ENCODE measurements at regions not wholly inside any gene's neighbourhood (a gene's known extent, or its start where the extent isn't known, plus 50 kb on each side); places are given as distances from the start of the nearest gene placed in this dataset.

DNA sequence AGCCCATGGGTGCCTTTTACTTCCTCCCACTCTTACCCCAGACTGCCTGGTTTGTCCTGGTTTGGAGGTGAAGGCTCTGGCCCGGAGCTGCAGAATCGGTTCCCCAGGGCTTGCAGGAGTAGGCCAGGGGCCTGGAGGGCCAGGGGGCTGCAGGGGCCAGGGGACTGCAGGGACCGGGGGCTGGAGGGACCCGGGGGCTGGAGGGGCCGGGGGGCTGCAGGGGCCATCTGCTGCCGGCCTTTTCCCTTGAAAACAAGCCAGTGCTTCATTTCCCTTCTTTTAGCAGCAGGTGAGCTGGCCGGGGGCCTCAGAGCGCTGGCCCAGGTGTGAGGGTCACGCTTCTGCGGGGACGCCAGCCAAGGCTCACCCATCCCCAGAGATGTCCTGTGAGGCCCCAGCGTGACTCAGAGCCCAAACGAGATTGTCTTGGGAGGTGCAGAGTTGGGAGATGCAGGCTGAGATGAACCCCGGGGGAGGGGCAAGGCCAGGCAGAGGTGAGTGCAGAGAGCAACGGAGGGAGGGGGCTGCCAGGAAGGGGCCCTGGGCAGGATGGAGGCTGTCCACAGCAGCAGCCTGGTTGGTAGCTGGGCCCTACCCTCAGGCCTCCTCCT, 154.9 kb downstream of the KIF26A start:
- H3K27ac ChIP-seq (ENCODE audit: low read length): no peak overlapping the region
- H3K27me3 ChIP-seq (ENCODE audit: control insufficient read depth, insufficient read depth, low read length): no peaks in the 10 kb centered on the region
- peaks cover 12% of the 10 kb centered on the region for H3K4me1 ChIP-seq (ENCODE audit: control insufficient read depth, insufficient read depth, low read length)
- H3K4me3 ChIP-seq (ENCODE audit: low read length): no peak overlapping the region
- no CpG with 5 or more reads among the region's 15 CpGs for WGBS (ENCODE audit: insufficient coverage, insufficient read length)
- no peaks in the 10 kb centered on the region for H3K9me3 ChIP-seq (ENCODE audit: control insufficient read depth, insufficient read depth, low read length)
- no peaks in the 10 kb centered on the region for H3K36me3 ChIP-seq (ENCODE audit: control insufficient read depth, insufficient read depth, low read length)
- no peak for DNase-seq (ENCODE audit: low read depth, low spot score)

GRCh38 chr14:104293851-104294627, 155.7 kb downstream of the KIF26A start:
- no peak for DNase-seq (ENCODE audit: low read depth, low spot score)
- H3K27ac ChIP-seq (ENCODE audit: low read length): no peak overlapping the region
- H3K9me3 ChIP-seq (ENCODE audit: control insufficient read depth, insufficient read depth, low read length): no peaks in the 10 kb centered on the region
- H3K4me3 ChIP-seq (ENCODE audit: low read length): no peak overlapping the region
- no peaks in the 10 kb centered on the region for H3K36me3 ChIP-seq (ENCODE audit: control insufficient read depth, insufficient read depth, low read length)
- H3K27me3 ChIP-seq (ENCODE audit: control insufficient read depth, insufficient read depth, low read length): no peaks in the 10 kb centered on the region
- WGBS (ENCODE audit: insufficient coverage, insufficient read length): no CpG with 5 or more reads among the region's 18 CpGs
- H3K4me1 ChIP-seq (ENCODE audit: control insufficient read depth, insufficient read depth, low read length): peaks cover 11% of the 10 kb centered on the region

GRCh38 chr14:104294628-104294982, 156.2 kb downstream of the KIF26A start:
- no peaks in the 10 kb centered on the region for H3K36me3 ChIP-seq (ENCODE audit: control insufficient read depth, insufficient read depth, low read length)
- H3K4me1 ChIP-seq (ENCODE audit: control insufficient read depth, insufficient read depth, low read length): peaks cover 11% of the 10 kb centered on the region
- no peak overlapping the region for H3K27ac ChIP-seq (ENCODE audit: low read length)
- no peak overlapping the region for H3K4me3 ChIP-seq (ENCODE audit: low read length)
- H3K9me3 ChIP-seq (ENCODE audit: control insufficient read depth, insufficient read depth, low read length): no peaks in the 10 kb centered on the region
- H3K27me3 ChIP-seq (ENCODE audit: control insufficient read depth, insufficient read depth, low read length): no peaks in the 10 kb centered on the region
- no CpG with 5 or more reads among the region's 11 CpGs for WGBS (ENCODE audit: insufficient coverage, insufficient read length)
- no peak for DNase-seq (ENCODE audit: low read depth, low spot score)

DNA sequence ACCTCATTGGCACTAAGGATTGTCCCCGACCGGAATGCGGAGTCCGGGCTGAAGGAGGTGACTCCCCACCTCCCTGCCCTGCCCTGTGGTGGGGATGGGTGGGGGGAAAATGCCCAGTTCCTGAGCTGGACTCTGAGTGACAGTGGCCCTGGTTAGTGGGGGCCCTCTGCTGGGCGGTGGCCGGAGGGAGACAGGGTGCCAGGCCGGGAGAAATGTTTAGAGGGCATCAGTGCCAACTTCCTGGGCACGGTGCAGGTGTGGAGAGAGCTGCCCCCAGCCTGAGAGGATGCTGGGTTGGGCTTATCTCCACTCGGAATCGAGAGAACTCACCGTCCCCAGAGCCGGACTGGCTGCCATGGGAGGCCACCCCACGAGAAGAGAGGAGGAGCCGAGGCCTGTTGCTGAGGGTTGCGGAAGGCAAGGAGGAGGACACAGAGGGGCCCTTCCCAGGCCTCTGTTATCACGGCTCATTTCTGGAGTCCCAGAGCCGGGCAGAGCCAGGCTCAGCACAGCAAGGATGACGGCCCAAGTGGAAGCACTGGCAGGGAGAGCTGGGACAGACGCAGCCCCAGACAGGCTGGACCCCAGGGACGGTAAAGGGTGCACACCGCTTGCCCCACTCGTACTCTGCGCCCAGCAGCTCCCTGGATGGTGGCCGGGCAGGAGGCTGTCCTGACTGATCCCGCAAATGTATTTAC, 156.7 kb downstream of the KIF26A start:
- H3K36me3 ChIP-seq (ENCODE audit: control insufficient read depth, insufficient read depth, low read length): no peaks in the 10 kb centered on the region

GRCh38 chr14:104295681-104296387, 157.4 kb downstream of the KIF26A start:
- Histone ChIP-seq H3K27me3 (ENCODE audit: control insufficient read depth, insufficient read depth, low read length) (no peaks in the 10 kb centered on the region), H3K4me3 (ENCODE audit: low read length) (no peak overlapping the region), H3K9me3 (ENCODE audit: control insufficient read depth, insufficient read depth, low read length) (no peaks in the 10 kb centered on the region), H3K36me3 (ENCODE audit: control insufficient read depth, insufficient read depth, low read length) (no peaks in the 10 kb centered on the region), H3K27ac (ENCODE audit: low read length) (no peak overlapping the region), H3K4me1 (ENCODE audit: control insufficient read depth, insufficient read depth, low read length) (peaks cover 8% of the 10 kb centered on the region)
- no CpG with 5 or more reads among the region's 24 CpGs for WGBS (ENCODE audit: insufficient coverage, insufficient read length)
- no peak for DNase-seq (ENCODE audit: low read depth, low spot score)

More for the DNA sequence above, 156.7 kb downstream of the KIF26A start:
- Histone ChIP-seq H3K4me3 (ENCODE audit: low read length) (no peak overlapping the region), H3K27ac (ENCODE audit: low read length) (no peak overlapping the region), H3K27me3 (ENCODE audit: control insufficient read depth, insufficient read depth, low read length) (no peaks in the 10 kb centered on the region), H3K9me3 (ENCODE audit: control insufficient read depth, insufficient read depth, low read length) (no peaks in the 10 kb centered on the region), H3K4me1 (ENCODE audit: control insufficient read depth, insufficient read depth, low read length) (peaks cover 11% of the 10 kb centered on the region)
- WGBS (ENCODE audit: insufficient coverage, insufficient read length): no CpG with 5 or more reads among the region's 25 CpGs
- no peak for DNase-seq (ENCODE audit: low read depth, low spot score)

DNA sequence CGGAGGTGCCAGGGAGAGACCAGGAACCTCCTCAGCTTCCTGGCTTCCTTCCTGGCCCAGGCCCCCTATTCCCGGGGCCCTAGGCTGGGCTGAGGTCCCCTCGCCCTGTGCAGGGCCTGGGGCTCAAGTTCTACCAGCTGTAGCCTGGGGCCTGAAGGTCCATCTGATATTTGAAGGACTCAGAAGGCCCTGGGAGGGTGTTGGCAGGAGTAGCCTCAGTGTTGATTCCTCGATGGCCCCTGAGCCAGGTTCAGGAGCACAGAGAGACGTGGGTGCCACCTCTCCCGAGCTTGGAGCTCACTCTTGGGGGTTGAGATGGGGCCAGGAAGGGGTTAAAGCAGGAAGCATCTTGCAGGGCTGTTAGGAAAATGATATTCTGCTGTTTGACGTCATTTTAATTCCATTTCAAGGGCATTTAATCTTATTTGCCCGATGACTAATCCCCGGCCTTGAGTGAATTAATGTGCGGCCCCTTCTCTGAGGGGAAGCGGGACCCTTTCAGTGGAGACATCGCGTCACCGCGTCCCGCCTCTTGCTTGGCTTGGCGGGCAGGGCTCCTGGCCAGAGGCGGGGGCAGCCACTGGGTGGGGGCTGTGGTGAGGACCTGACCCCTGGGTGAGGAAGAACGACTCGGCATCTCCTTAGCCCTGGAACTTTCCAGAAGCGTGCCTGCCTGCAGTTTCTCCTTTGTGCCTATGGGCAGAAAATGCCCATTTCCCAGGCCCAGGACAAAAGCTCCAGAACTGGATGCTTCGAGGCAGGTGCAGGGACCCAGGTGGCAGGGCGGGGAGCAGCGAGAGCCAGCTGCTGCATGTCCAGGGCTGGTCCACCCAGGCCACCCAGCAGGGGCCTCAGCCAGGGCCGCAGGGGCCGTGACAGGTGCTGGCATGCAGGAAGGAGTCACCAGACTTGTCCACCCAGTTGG, 158.3 kb downstream of the KIF26A start:
- DNase-seq (ENCODE audit: low read depth, low spot score): no peak
- Histone ChIP-seq H3K9me3 (ENCODE audit: control insufficient read depth, insufficient read depth, low read length) (no peaks in the 10 kb centered on the region), H3K4me1 (ENCODE audit: control insufficient read depth, insufficient read depth, low read length) (peaks cover 4% of the 10 kb centered on the region), H3K27me3 (ENCODE audit: control insufficient read depth, insufficient read depth, low read length) (no peaks in the 10 kb centered on the region), H3K27ac (ENCODE audit: low read length) (no peak overlapping the region), H3K4me3 (ENCODE audit: low read length) (no peak overlapping the region), H3K36me3 (ENCODE audit: control insufficient read depth, insufficient read depth, low read length) (no peaks in the 10 kb centered on the region)
- WGBS (ENCODE audit: insufficient coverage, insufficient read length): no CpG with 5 or more reads among the region's 26 CpGs

- Histone ChIP-seq H3K27me3 (ENCODE audit: control insufficient read depth, insufficient read depth, low read length) (no peaks in the 10 kb centered on the region), H3K36me3 (ENCODE audit: control insufficient read depth, insufficient read depth, low read length) (no peaks in the 10 kb centered on the region), H3K27ac (ENCODE audit: low read length) (no peak overlapping the region), H3K9me3 (ENCODE audit: control insufficient read depth, insufficient read depth, low read length) (no peaks in the 10 kb centered on the region), H3K4me3 (ENCODE audit: low read length) (no peak overlapping the region), H3K4me1 (ENCODE audit: control insufficient read depth, insufficient read depth, low read length) (peaks cover 2% of the 10 kb centered on the region; the same call in 1 of the 2 replicates)
- no peak for DNase-seq (ENCODE audit: low read depth, low spot score)
- no CpG with 5 or more reads among the region's 7 CpGs for WGBS (ENCODE audit: insufficient coverage, insufficient read length)
These were observed 158.9 kb downstream of the KIF26A start for GRCh38 chr14:104297313-104297704.

GRCh38 chr14:104297721-104298401, 159.5 kb downstream of the KIF26A start:
- no peak for DNase-seq (ENCODE audit: low read depth, low spot score)
- H3K36me3 ChIP-seq (ENCODE audit: control insufficient read depth, insufficient read depth, low read length): no peaks in the 10 kb centered on the region
- H3K27ac ChIP-seq (ENCODE audit: low read length): no peak overlapping the region
- no peaks in the 10 kb centered on the region for H3K9me3 ChIP-seq (ENCODE audit: control insufficient read depth, insufficient read depth, low read length)
- no peaks in the 10 kb centered on the region for H3K27me3 ChIP-seq (ENCODE audit: control insufficient read depth, insufficient read depth, low read length)
- no CpG with 5 or more reads among the region's 11 CpGs for WGBS (ENCODE audit: insufficient coverage, insufficient read length)
- H3K4me3 ChIP-seq (ENCODE audit: low read length): no peak overlapping the region
- H3K4me1 ChIP-seq (ENCODE audit: control insufficient read depth, insufficient read depth, low read length): peaks cover 2% of the 10 kb centered on the region; the same call in 1 of the 2 replicates

GRCh38 chr14:104298458-104298857, 160.1 kb downstream of the KIF26A start:
- no peak for DNase-seq (ENCODE audit: low read depth, low spot score)
- H3K4me1 ChIP-seq (ENCODE audit: control insufficient read depth, insufficient read depth, low read length): peaks cover 2% of the 10 kb centered on the region; the same call in 1 of the 2 replicates
- no peaks in the 10 kb centered on the region for H3K27me3 ChIP-seq (ENCODE audit: control insufficient read depth, insufficient read depth, low read length)
- WGBS (ENCODE audit: insufficient coverage, insufficient read length): no CpG with 5 or more reads among the region's 3 CpGs
- H3K9me3 ChIP-seq (ENCODE audit: control insufficient read depth, insufficient read depth, low read length): no peaks in the 10 kb centered on the region
- H3K4me3 ChIP-seq (ENCODE audit: low read length): no peak overlapping the region
- no peak overlapping the region for H3K27ac ChIP-seq (ENCODE audit: low read length)
- H3K36me3 ChIP-seq (ENCODE audit: control insufficient read depth, insufficient read depth, low read length): no peaks in the 10 kb centered on the region

Measured in iPS DF 6.9 (cell line).